ENCODE measurements at regions not wholly inside any gene's neighbourhood (a gene's known extent, or its start where the extent isn't known, plus 50 kb on each side); places are given as distances from the start of the nearest gene placed in this dataset.

DNA sequence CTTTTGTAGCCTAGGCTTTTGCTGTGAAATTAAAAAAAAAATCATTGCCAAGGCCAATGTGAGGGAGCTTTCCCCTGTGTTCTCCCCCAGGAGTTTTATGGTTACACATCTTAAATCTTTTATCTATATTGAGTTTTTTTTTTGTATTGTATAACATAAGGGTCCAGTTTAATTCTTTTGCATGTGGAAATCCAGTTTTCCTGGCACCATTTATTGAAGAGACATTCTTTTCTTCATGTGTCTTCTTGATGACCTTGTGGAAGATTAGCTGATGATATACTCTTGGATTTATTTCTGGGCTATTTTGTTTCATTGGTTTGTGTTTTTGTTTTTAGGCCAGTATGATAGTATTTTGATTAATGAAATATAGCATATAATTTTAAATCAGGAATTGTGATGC is 225.0 kb downstream of the ADAM29 start:
- H3K4me3 ChIP-seq, result no peak overlapping the region
- H3K27ac ChIP-seq, result no peak overlapping the region
- no peaks in the 10 kb centered on the region for H3K4me1 ChIP-seq (ENCODE audit: low read depth)
- H3K27me3 ChIP-seq, result no peaks in the 10 kb centered on the region
- TF ChIP-seq, protein P1, sequence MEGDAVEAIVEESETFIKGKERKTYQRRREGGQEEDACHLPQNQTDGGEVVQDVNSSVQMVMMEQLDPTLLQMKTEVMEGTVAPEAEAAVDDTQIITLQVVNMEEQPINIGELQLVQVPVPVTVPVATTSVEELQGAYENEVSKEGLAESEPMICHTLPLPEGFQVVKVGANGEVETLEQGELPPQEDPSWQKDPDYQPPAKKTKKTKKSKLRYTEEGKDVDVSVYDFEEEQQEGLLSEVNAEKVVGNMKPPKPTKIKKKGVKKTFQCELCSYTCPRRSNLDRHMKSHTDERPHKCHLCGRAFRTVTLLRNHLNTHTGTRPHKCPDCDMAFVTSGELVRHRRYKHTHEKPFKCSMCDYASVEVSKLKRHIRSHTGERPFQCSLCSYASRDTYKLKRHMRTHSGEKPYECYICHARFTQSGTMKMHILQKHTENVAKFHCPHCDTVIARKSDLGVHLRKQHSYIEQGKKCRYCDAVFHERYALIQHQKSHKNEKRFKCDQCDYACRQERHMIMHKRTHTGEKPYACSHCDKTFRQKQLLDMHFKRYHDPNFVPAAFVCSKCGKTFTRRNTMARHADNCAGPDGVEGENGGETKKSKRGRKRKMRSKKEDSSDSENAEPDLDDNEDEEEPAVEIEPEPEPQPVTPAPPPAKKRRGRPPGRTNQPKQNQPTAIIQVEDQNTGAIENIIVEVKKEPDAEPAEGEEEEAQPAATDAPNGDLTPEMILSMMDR (IDR thresholded peaks at IDR 0.05; ENCODE audit: low read depth, low read length), result no peak
- no peaks in the 10 kb centered on the region for H3K9me3 ChIP-seq (ENCODE audit: low read depth)
- H3K36me3 ChIP-seq, result no peaks in the 10 kb centered on the region
- DNase-seq (ENCODE audit: low read depth in 1 of 2, low spot score in 1 of 2), result no peak

- Histone ChIP-seq H3K9me3 (ENCODE audit: low read depth) (no peaks in the 10 kb centered on the region), H3K36me3 (no peaks in the 10 kb centered on the region), H3K4me3 (no peak overlapping the region), H3K4me1 (ENCODE audit: low read depth) (no peaks in the 10 kb centered on the region), H3K27me3 (no peaks in the 10 kb centered on the region), H3K27ac (no peak overlapping the region)
- DNase-seq (ENCODE audit: low read depth in 1 of 2, low spot score in 1 of 2), result no peak
- TF ChIP-seq, protein P1 (IDR thresholded peaks at IDR 0.05; ENCODE audit: low read depth, low read length), result no peak
Observed at GRCh38 chr4:175146799-175147198, 228.6 kb downstream of the ADAM29 start.

GRCh38 chr4:175147233-175147632 is 229.1 kb downstream of the ADAM29 start:
- Histone ChIP-seq H3K4me3 (no peak overlapping the region), H3K4me1 (ENCODE audit: low read depth) (no peaks in the 10 kb centered on the region), H3K27me3 (no peaks in the 10 kb centered on the region), H3K27ac (no peak overlapping the region), H3K9me3 (ENCODE audit: low read depth) (no peaks in the 10 kb centered on the region), H3K36me3 (no peaks in the 10 kb centered on the region)
- DNase-seq (ENCODE audit: low read depth in 1 of 2, low spot score in 1 of 2), result no peak
- TF ChIP-seq, protein P1 (IDR thresholded peaks at IDR 0.05; ENCODE audit: low read depth, low read length), result no peak

- DNase-seq (ENCODE audit: low read depth in 1 of 2, low spot score in 1 of 2), result no peak
- TF ChIP-seq, protein P1 (IDR thresholded peaks at IDR 0.05; ENCODE audit: low read depth, low read length), result no peak
- no peaks in the 10 kb centered on the region for H3K27me3 ChIP-seq
- no peak overlapping the region for H3K4me3 ChIP-seq
- H3K4me1 ChIP-seq (ENCODE audit: low read depth), result no peaks in the 10 kb centered on the region
- no peaks in the 10 kb centered on the region for H3K9me3 ChIP-seq (ENCODE audit: low read depth)
- H3K27ac ChIP-seq, result no peak overlapping the region
- H3K36me3 ChIP-seq, result no peaks in the 10 kb centered on the region
Observed at GRCh38 chr4:175166020-175166419, 247.9 kb downstream of the ADAM29 start.

- no peak for DNase-seq (ENCODE audit: low read depth in 1 of 2, low spot score in 1 of 2)
- H3K27me3 ChIP-seq, result no peaks in the 10 kb centered on the region
- no peaks in the 10 kb centered on the region for H3K4me1 ChIP-seq (ENCODE audit: low read depth)
- TF ChIP-seq, protein P1 (IDR thresholded peaks at IDR 0.05; ENCODE audit: low read depth, low read length), result no peak
- no peak overlapping the region for H3K4me3 ChIP-seq
- H3K9me3 ChIP-seq (ENCODE audit: low read depth), result no peaks in the 10 kb centered on the region
- H3K27ac ChIP-seq, result no peak overlapping the region
- H3K36me3 ChIP-seq, result no peaks in the 10 kb centered on the region
Observed at GRCh38 chr4:175176710-175177109, 258.6 kb downstream of the ADAM29 start.

GRCh38 chr4:175190654-175191053 is 272.5 kb downstream of the ADAM29 start:
- H3K4me1 ChIP-seq (ENCODE audit: low read depth), result no peaks in the 10 kb centered on the region
- TF ChIP-seq, protein P1 (IDR thresholded peaks at IDR 0.05; ENCODE audit: low read depth, low read length), result no peak

More at GRCh38 chr4:175190654-175191053, 272.5 kb downstream of the ADAM29 start:
- Histone ChIP-seq H3K36me3 (no peaks in the 10 kb centered on the region), H3K27ac (no peak overlapping the region), H3K27me3 (no peaks in the 10 kb centered on the region), H3K9me3 (ENCODE audit: low read depth) (no peaks in the 10 kb centered on the region), H3K4me3 (no peak overlapping the region)
- no peak for DNase-seq (ENCODE audit: low read depth in 1 of 2, low spot score in 1 of 2)
